ENCODE measurements at regions not wholly inside any gene's neighbourhood (a gene's known extent, or its start where the extent isn't known, plus 50 kb on each side); places are given as distances from the start of the nearest gene placed in this dataset.

DNA sequence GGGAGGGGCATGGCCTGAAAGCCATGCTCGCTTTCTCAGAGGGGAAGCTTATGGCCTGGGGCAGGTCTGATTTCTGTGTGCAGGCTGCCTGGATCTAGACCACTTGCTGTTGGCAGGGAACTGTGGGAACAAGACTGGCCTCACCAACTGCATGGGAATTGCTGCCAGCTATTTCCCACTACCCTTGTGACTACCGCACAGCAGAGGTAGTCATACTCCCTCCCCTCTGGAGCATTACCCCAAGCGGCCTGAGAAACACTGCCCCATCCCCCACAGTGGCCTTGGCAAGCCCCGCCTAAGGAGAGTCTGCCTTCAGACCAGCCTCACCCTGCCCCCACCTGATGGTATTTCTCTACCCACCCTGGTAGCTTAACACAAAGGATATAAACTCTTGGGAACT is 199.4 kb upstream of the CADM2 start:
- DNase-seq (ENCODE audit: low read depth, low spot score): no peak
- Histone ChIP-seq H3K4me1 (ENCODE audit: insufficient read depth, insufficient read length) (no peaks in the 10 kb centered on the region), H3K4me3 (ENCODE audit: insufficient read length, low read depth) (no peak overlapping the region), H3K9me3 (ENCODE audit: insufficient read depth, low read length) (no peaks in the 10 kb centered on the region), H3K36me3 (ENCODE audit: insufficient read depth, insufficient read length, low read length) (no peaks in the 10 kb centered on the region), H3K9ac (ENCODE audit: insufficient read length, low read depth) (no peak overlapping the region), H3K27me3 (ENCODE audit: insufficient read depth, insufficient read length) (no peaks in the 10 kb centered on the region)
- no peak for TF ChIP-seq SUZ12 (IDR thresholded peaks at IDR 0.05; ENCODE audit: extremely low read depth, insufficient read depth, insufficient read length)
- TF ChIP-seq YY1 (IDR thresholded peaks at IDR 0.05; ENCODE audit: insufficient read depth, insufficient read length): no peak
- no peak for TF ChIP-seq ZNF274 (IDR thresholded peaks at IDR 0.05; ENCODE audit: low read depth, low read length)

GRCh38 chr3:84772841-84773240 is 185.9 kb upstream of the CADM2 start:
- H3K9ac ChIP-seq (ENCODE audit: insufficient read length, low read depth): no peak overlapping the region
- TF ChIP-seq ZNF274 (IDR thresholded peaks at IDR 0.05; ENCODE audit: low read depth, low read length) (no peak), YY1 (IDR thresholded peaks at IDR 0.05; ENCODE audit: insufficient read depth, insufficient read length) (no peak), SUZ12 (IDR thresholded peaks at IDR 0.05; ENCODE audit: extremely low read depth, insufficient read depth, insufficient read length) (no peak)
- H3K9me3 ChIP-seq (ENCODE audit: insufficient read depth, low read length): no peaks in the 10 kb centered on the region; the same call in 1 of the 2 replicates
- DNase-seq (ENCODE audit: low read depth, low spot score): no peak
- no peaks in the 10 kb centered on the region for H3K27me3 ChIP-seq (ENCODE audit: insufficient read depth, insufficient read length)
- no peak overlapping the region for H3K4me3 ChIP-seq (ENCODE audit: insufficient read length, low read depth)
- no peaks in the 10 kb centered on the region for H3K36me3 ChIP-seq (ENCODE audit: insufficient read depth, insufficient read length, low read length)
- H3K4me1 ChIP-seq (ENCODE audit: insufficient read depth, insufficient read length): no peaks in the 10 kb centered on the region

- Histone ChIP-seq H3K9me3 (ENCODE audit: insufficient read depth, low read length) (peaks cover 5% of the 10 kb centered on the region; the same call in 1 of the 2 replicates), H3K9ac (ENCODE audit: insufficient read length, low read depth) (no peak overlapping the region), H3K4me1 (ENCODE audit: insufficient read depth, insufficient read length) (no peaks in the 10 kb centered on the region), H3K4me3 (ENCODE audit: insufficient read length, low read depth) (no peak overlapping the region), H3K36me3 (ENCODE audit: insufficient read depth, insufficient read length, low read length) (no peaks in the 10 kb centered on the region), H3K27me3 (ENCODE audit: insufficient read depth, insufficient read length) (no peaks in the 10 kb centered on the region)
- no peak for DNase-seq (ENCODE audit: low read depth, low spot score)
- TF ChIP-seq YY1 (IDR thresholded peaks at IDR 0.05; ENCODE audit: insufficient read depth, insufficient read length) (no peak), ZNF274 (IDR thresholded peaks at IDR 0.05; ENCODE audit: low read depth, low read length) (no peak), SUZ12 (IDR thresholded peaks at IDR 0.05; ENCODE audit: extremely low read depth, insufficient read depth, insufficient read length) (no peak)
Observed at GRCh38 chr3:84783281-84783680, 175.5 kb upstream of the CADM2 start.

DNA sequence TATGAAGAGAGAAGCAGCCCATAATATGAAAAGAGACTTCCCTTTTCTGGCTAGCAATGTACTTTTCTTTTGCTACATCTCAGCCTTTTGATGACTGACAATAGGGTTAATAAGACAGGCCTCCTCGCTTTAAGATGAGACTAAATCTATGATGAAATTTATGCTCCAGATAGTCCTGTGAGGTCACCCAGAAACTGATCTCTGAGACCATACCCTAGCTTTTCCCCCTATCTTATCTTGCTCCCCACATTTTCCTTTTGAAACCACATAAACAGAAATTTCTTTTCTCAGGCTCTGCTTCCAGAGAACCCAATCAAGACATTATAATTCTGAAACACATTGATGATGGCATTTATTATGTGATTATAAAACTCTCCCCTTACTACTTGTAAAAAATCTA is 168.8 kb upstream of the CADM2 start:
- Histone ChIP-seq H3K9me3 (ENCODE audit: insufficient read depth, low read length) (no peaks in the 10 kb centered on the region), H3K9ac (ENCODE audit: insufficient read length, low read depth) (no peak overlapping the region), H3K4me1 (ENCODE audit: insufficient read depth, insufficient read length) (no peaks in the 10 kb centered on the region), H3K27me3 (ENCODE audit: insufficient read depth, insufficient read length) (no peaks in the 10 kb centered on the region), H3K4me3 (ENCODE audit: insufficient read length, low read depth) (no peak overlapping the region), H3K36me3 (ENCODE audit: insufficient read depth, insufficient read length, low read length) (no peaks in the 10 kb centered on the region)
- TF ChIP-seq SUZ12 (IDR thresholded peaks at IDR 0.05; ENCODE audit: extremely low read depth, insufficient read depth, insufficient read length) (no peak), YY1 (IDR thresholded peaks at IDR 0.05; ENCODE audit: insufficient read depth, insufficient read length) (no peak), ZNF274 (IDR thresholded peaks at IDR 0.05; ENCODE audit: low read depth, low read length) (no peak)
- DNase-seq (ENCODE audit: low read depth, low spot score): no peak

GRCh38 chr3:84806958-84807357 is 151.8 kb upstream of the CADM2 start:
- no peak for TF ChIP-seq YY1 (IDR thresholded peaks at IDR 0.05; ENCODE audit: insufficient read depth, insufficient read length)
- TF ChIP-seq SUZ12 (IDR thresholded peaks at IDR 0.05; ENCODE audit: extremely low read depth, insufficient read depth, insufficient read length): no peak
- no peak for TF ChIP-seq ZNF274 (IDR thresholded peaks at IDR 0.05; ENCODE audit: low read depth, low read length)
- H3K9me3 ChIP-seq (ENCODE audit: insufficient read depth, low read length): no peaks in the 10 kb centered on the region
- no peak overlapping the region for H3K9ac ChIP-seq (ENCODE audit: insufficient read length, low read depth)
- no peaks in the 10 kb centered on the region for H3K4me1 ChIP-seq (ENCODE audit: insufficient read depth, insufficient read length)
- DNase-seq (ENCODE audit: low read depth, low spot score): no peak
- no peak overlapping the region for H3K4me3 ChIP-seq (ENCODE audit: insufficient read length, low read depth)
- H3K36me3 ChIP-seq (ENCODE audit: insufficient read depth, insufficient read length, low read length): no peaks in the 10 kb centered on the region
- H3K27me3 ChIP-seq (ENCODE audit: insufficient read depth, insufficient read length): no peaks in the 10 kb centered on the region

GRCh38 chr3:84820126-84820525 is 138.7 kb upstream of the CADM2 start:
- no peak for DNase-seq (ENCODE audit: low read depth, low spot score)
- TF ChIP-seq ZNF274 (IDR thresholded peaks at IDR 0.05; ENCODE audit: low read depth, low read length): no peak
- TF ChIP-seq YY1 (IDR thresholded peaks at IDR 0.05; ENCODE audit: insufficient read depth, insufficient read length): no peak
- TF ChIP-seq SUZ12 (IDR thresholded peaks at IDR 0.05; ENCODE audit: extremely low read depth, insufficient read depth, insufficient read length): no peak
- Histone ChIP-seq H3K9ac (ENCODE audit: insufficient read length, low read depth) (no peak overlapping the region), H3K27me3 (ENCODE audit: insufficient read depth, insufficient read length) (no peaks in the 10 kb centered on the region), H3K36me3 (ENCODE audit: insufficient read depth, insufficient read length, low read length) (no peaks in the 10 kb centered on the region), H3K4me3 (ENCODE audit: insufficient read length, low read depth) (no peak overlapping the region), H3K4me1 (ENCODE audit: insufficient read depth, insufficient read length) (peaks cover 2% of the 10 kb centered on the region), H3K9me3 (ENCODE audit: insufficient read depth, low read length) (peaks cover 7% of the 10 kb centered on the region; the same call in 1 of the 2 replicates)

DNA sequence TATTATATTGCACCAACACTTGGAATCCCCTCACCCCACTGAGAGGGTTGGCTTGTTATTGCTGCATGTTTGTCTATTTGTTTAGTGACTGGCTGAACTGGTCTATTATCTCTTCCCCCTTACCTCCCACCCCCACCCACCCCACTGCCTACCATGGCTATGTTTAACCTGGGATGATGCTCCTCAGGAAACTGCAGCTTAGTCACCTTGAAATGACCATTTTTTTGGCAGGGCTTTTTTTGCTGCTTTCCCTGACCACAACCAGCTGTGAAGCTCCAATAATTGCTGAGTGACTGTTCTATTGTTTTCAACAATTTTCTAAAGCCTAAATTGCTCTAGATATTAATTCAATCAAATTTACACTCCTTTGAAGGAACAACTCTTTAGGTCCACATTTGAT is 137.9 kb upstream of the CADM2 start:
- H3K27me3 ChIP-seq (ENCODE audit: insufficient read depth, insufficient read length): no peaks in the 10 kb centered on the region
- H3K9ac ChIP-seq (ENCODE audit: insufficient read length, low read depth): no peak overlapping the region
- TF ChIP-seq ZNF274 (IDR thresholded peaks at IDR 0.05; ENCODE audit: low read depth, low read length) (no peak), YY1 (IDR thresholded peaks at IDR 0.05; ENCODE audit: insufficient read depth, insufficient read length) (no peak), SUZ12 (IDR thresholded peaks at IDR 0.05; ENCODE audit: extremely low read depth, insufficient read depth, insufficient read length) (no peak)
- no peaks in the 10 kb centered on the region for H3K36me3 ChIP-seq (ENCODE audit: insufficient read depth, insufficient read length, low read length)
- DNase-seq (ENCODE audit: low read depth, low spot score): no peak
- H3K9me3 ChIP-seq (ENCODE audit: insufficient read depth, low read length): peaks cover 7% of the 10 kb centered on the region; the same call in 1 of the 2 replicates
- no peaks in the 10 kb centered on the region for H3K4me1 ChIP-seq (ENCODE audit: insufficient read depth, insufficient read length)
- H3K4me3 ChIP-seq (ENCODE audit: insufficient read length, low read depth): no peak overlapping the region
